Fibroblast of lung (primary cell): ENCODE measurements at regions not wholly inside any gene's neighbourhood (a gene's known extent, or its start where the extent isn't known, plus 50 kb on each side); places are given as distances from the start of the nearest gene placed in this dataset.

Experiments
- EZH2 ChIP-seq: IDR thresholded peaks from 2 replicates; pipeline ENCODE4 v1.5.1; 2012; ENCODE audit warnings: low read length, control low read depth, mild to moderate bottlenecking; ENCODE audit errors: missing control alignments
- TF ChIP-seq, protein P1 (sequence below), 2 donors: IDR thresholded peaks in 1 of 2; conservative IDR thresholded peaks in 1 of 2; 1 replicate in 1 of 2; 2 replicates in 1 of 2; pipeline ENCODE4 v1.5.1; 2011 to 2012; ENCODE audit warnings: low read length in 2 of 2, control low read depth in 1 of 2, inconsistent platforms in 1 of 2, low read depth in 1 of 2, mild to moderate bottlenecking in 1 of 2

DNA sequence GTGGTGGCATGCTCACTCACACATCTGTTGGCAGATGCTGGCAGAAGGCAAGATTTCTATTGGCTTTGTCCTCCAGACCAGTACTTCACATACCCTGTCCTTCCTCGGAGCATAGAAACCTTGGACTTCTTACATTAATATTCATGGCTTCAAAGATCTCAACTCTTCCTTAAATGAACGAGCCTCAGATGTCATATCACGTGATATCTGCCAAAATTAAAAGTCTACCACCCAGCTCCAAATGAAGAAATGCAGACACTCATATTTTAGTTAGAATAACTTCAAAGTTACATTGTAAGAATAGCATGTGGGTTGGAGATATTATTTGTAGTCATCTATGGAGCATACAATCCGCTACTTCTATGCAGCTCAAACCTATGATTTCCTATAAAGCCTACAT lies 1994.9 kb downstream of the NCAM2 start:
- TF ChIP-seq, protein P1, sequence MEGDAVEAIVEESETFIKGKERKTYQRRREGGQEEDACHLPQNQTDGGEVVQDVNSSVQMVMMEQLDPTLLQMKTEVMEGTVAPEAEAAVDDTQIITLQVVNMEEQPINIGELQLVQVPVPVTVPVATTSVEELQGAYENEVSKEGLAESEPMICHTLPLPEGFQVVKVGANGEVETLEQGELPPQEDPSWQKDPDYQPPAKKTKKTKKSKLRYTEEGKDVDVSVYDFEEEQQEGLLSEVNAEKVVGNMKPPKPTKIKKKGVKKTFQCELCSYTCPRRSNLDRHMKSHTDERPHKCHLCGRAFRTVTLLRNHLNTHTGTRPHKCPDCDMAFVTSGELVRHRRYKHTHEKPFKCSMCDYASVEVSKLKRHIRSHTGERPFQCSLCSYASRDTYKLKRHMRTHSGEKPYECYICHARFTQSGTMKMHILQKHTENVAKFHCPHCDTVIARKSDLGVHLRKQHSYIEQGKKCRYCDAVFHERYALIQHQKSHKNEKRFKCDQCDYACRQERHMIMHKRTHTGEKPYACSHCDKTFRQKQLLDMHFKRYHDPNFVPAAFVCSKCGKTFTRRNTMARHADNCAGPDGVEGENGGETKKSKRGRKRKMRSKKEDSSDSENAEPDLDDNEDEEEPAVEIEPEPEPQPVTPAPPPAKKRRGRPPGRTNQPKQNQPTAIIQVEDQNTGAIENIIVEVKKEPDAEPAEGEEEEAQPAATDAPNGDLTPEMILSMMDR (conservative IDR thresholded peaks at IDR 0.05 in 1 of 2, IDR thresholded peaks at IDR 0.05 in 1 of 2; ENCODE audit: low read depth in 1 of 2, low read length in 2 of 2) = no peak
- TF ChIP-seq EZH2 = no peak
